DND-41 (cell line): ENCODE measurements at regions not wholly inside any gene's neighbourhood (a gene's known extent, or its start where the extent isn't known, plus 50 kb on each side); places are given as distances from the start of the nearest gene placed in this dataset.

Experiments
- ATAC-seq: fragments of 200-7000 bp; cut with Tn5 transposase; 3 replicates; pipeline ENCODE4 v1.9.1; 2021; ENCODE audit warnings: low read depth; ENCODE audit not compliant: insufficient read depth
- DNase-seq: peaks from one replicate; pipeline ENCODE4 v3.0.0-alpha.2; 2020
- H2AFZ ChIP-seq: 2 replicates; pipeline ENCODE4 v1.6.0; 2012; ENCODE audit warnings: low read depth, low read length
- H3K27ac ChIP-seq: 2 replicates; pipeline ENCODE4 v1.5.1; 2012; ENCODE audit warnings: low read length, inconsistent platforms
- H3K27me3 ChIP-seq: fragments of 200-600 bp; sonication (generic); 2 replicates; pipeline ENCODE4 v1.6.0; 2012; ENCODE audit warnings: low read length, mild to moderate bottlenecking, inconsistent platforms; ENCODE audit not compliant: insufficient read depth, poor library complexity
- H3K36me3 ChIP-seq: 2 replicates; pipeline ENCODE4 v1.5.1; 2012; ENCODE audit warnings: low read length, inconsistent platforms; ENCODE audit not compliant: insufficient read depth
- H3K4me1 ChIP-seq: 2 replicates; pipeline ENCODE4 v1.5.1; 2012; ENCODE audit warnings: mild to moderate bottlenecking, low read length; ENCODE audit not compliant: insufficient read depth
- H3K4me2 ChIP-seq: 2 replicates; pipeline ENCODE4 v1.6.0; 2012; ENCODE audit warnings: mild to moderate bottlenecking, moderate library complexity, low read length, inconsistent platforms; ENCODE audit not compliant: insufficient read depth
- H3K4me3 ChIP-seq, 2 experiments: fragments of 200-600 bp in 1 of 2; shearing (Covaris generic) in 1 of 2; 2 replicates each; pipeline ENCODE4 v1.5.1; 2012 to 2016; ENCODE audit warnings: inconsistent platforms in 2 of 2, low read length in 2 of 2, mild to moderate bottlenecking in 2 of 2, low read depth in 1 of 2, moderate library complexity in 1 of 2
- H3K79me2 ChIP-seq: 2 replicates; pipeline ENCODE4 v1.6.0; 2012; ENCODE audit warnings: low read length, inconsistent platforms; ENCODE audit not compliant: insufficient read depth
- H3K9ac ChIP-seq: 2 replicates; pipeline ENCODE4 v1.6.0; 2012; ENCODE audit warnings: low read depth, mild to moderate bottlenecking, inconsistent platforms, low read length, moderate library complexity
- H3K9me3 ChIP-seq: 2 replicates; pipeline ENCODE4 v1.5.1; 2012; ENCODE audit warnings: low read length, moderate library complexity, mild to moderate bottlenecking, inconsistent platforms; ENCODE audit not compliant: insufficient read depth, severe bottlenecking
- H4K20me1 ChIP-seq: 2 replicates; pipeline ENCODE4 v1.6.0; 2012; ENCODE audit warnings: low read length; ENCODE audit not compliant: insufficient read depth
- EZH2 ChIP-seq: IDR thresholded peaks from 3 replicates; pipeline ENCODE4 v1.6.1; 2012; ENCODE audit warnings: borderline replicate concordance, low read depth, mild to moderate bottlenecking, moderate library complexity, low read length, inconsistent platforms; ENCODE audit not compliant: severe bottlenecking
- TF ChIP-seq, protein P1 (sequence below): IDR thresholded peaks from 2 replicates; pipeline ENCODE4 v1.5.1; 2012; ENCODE audit warnings: borderline replicate concordance, low read length, moderate library complexity, mild to moderate bottlenecking; ENCODE audit not compliant: poor library complexity, severe bottlenecking; ENCODE audit errors: extremely low read depth

DNA sequence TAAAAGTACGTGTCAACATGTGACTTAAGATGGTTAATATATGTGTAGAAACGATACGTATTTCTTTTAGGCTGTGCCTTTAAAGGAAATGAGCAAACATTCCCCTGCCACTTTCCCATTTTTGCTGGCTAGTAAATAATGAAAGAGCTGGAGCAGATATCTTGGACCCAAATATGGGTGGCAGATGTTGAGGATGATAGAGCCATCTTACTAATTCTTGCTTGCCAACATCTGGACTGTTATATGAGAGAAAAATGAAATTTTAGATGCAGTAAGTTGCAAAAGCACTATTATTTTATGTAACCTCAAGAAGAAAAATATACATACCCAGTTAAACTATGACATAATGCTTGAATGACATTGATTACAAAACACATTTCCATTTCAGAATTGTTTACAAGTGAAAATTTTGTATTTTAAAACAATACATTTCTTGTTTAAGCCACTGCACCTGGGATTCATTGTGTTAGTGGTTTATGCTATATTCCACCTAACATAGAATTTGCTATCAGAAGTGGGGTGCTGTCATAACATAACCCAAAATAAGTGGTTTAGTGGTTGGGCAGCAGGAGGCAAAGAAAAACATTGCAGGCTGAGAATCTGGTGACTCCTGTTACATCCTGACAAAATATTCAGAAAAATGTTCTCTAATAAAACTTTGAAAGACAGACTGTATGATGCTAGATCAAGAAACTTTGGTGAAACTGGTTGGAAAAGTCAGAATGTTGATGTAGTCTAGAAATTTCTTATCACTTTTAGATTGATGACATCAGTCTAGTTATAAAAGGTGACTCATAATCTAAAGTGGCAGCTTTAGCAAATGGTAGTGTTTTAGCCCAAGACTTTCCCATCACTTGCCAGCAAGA is 305.0 kb downstream of the PTEN start:
- Histone ChIP-seq H3K4me1 (peaks cover 41% of the 10 kb centered on the region), H3K27me3 (no peaks in the 10 kb centered on the region), H3K9ac (no peak overlapping the region), H3K27ac (no peak overlapping the region), H4K20me1 (no peaks in the 10 kb centered on the region), H3K9me3 (peaks cover 11% of the 10 kb centered on the region), H3K79me2 (no peaks in the 10 kb centered on the region), H3K4me3 (no peak overlapping the region), H3K4me2 (no peak overlapping the region), H3K36me3 (no peaks in the 10 kb centered on the region), H2AFZ (no peak overlapping the region)
- ATAC-seq: no peak
- DNase-seq: no peak
- TF ChIP-seq EZH2: no peak

DNA sequence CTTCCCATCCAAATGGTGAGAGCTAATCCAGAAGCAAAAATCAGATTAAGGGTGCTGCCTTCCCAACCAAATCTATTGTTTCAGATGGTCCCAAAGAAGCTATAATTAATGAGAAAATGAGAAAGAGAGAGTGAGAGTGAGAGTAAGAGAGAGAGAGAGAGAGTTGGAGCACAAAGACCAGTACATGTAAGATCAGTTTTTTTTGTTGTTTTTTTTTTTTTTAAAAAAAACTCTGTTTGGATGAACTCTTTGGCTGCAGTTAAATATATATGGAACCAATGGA is 305.6 kb downstream of the PTEN start:
- no peaks in the 10 kb centered on the region for H3K79me2 ChIP-seq
- no peaks in the 10 kb centered on the region for H3K27me3 ChIP-seq
- TF ChIP-seq EZH2: no peak
- TF ChIP-seq, protein P1, sequence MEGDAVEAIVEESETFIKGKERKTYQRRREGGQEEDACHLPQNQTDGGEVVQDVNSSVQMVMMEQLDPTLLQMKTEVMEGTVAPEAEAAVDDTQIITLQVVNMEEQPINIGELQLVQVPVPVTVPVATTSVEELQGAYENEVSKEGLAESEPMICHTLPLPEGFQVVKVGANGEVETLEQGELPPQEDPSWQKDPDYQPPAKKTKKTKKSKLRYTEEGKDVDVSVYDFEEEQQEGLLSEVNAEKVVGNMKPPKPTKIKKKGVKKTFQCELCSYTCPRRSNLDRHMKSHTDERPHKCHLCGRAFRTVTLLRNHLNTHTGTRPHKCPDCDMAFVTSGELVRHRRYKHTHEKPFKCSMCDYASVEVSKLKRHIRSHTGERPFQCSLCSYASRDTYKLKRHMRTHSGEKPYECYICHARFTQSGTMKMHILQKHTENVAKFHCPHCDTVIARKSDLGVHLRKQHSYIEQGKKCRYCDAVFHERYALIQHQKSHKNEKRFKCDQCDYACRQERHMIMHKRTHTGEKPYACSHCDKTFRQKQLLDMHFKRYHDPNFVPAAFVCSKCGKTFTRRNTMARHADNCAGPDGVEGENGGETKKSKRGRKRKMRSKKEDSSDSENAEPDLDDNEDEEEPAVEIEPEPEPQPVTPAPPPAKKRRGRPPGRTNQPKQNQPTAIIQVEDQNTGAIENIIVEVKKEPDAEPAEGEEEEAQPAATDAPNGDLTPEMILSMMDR: no peak
- H2AFZ ChIP-seq: no peak overlapping the region
- peaks cover 11% of the 10 kb centered on the region for H3K9me3 ChIP-seq
- H3K27ac ChIP-seq: no peak overlapping the region
- no peak overlapping the region for H3K4me2 ChIP-seq
- H4K20me1 ChIP-seq: no peaks in the 10 kb centered on the region
- H3K4me3 ChIP-seq: no peak overlapping the region
- ATAC-seq (no peak), DNase-seq (no peak)
- no peaks in the 10 kb centered on the region for H3K36me3 ChIP-seq
- no peak overlapping the region for H3K9ac ChIP-seq
- H3K4me1 ChIP-seq: peaks cover 41% of the 10 kb centered on the region

- no peaks in the 10 kb centered on the region for H3K79me2 ChIP-seq
- H3K36me3 ChIP-seq: no peaks in the 10 kb centered on the region
- no peaks in the 10 kb centered on the region for H4K20me1 ChIP-seq
- ATAC-seq (peak; percentile 71; the same call in 2 of the 3 replicates), DNase-seq (peak; percentile 25)
- H2AFZ ChIP-seq: peak overlapping the region; percentile 9; the same call in 1 of the 2 replicates
- no peak overlapping the region for H3K4me2 ChIP-seq
- peaks cover 41% of the 10 kb centered on the region for H3K4me1 ChIP-seq
- H3K27me3 ChIP-seq: no peaks in the 10 kb centered on the region
- TF ChIP-seq, protein P1: no peak
- no peak for TF ChIP-seq EZH2
- peaks cover 17% of the 10 kb centered on the region for H3K9me3 ChIP-seq
- no peak overlapping the region for H3K9ac ChIP-seq
- no peak overlapping the region for H3K4me3 ChIP-seq
- peak overlapping the region; percentile 1 for H3K27ac ChIP-seq
Measured at GRCh38 chr10:88170628-88171027, 307.2 kb downstream of the PTEN start.

DNA sequence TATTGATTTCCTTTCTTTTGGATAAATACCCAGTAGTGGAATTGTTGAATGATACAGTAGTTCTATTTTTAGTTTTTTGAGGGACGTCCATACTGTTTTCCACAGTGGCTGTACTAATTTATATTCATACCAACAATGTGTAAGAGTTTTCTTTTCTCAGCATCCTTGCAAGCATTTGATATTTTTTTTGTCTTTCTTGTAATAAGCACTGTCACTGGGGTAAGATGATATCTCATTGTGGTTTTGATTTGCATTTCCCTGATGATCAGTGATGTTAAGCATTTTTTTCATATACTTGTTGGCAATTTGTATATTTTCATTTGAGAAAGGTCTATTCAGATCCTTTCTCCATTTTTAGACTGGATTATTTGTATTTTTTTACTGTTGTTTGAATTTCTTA is 308.7 kb downstream of the PTEN start:
- no peaks in the 10 kb centered on the region for H3K79me2 ChIP-seq
- peaks cover 17% of the 10 kb centered on the region for H3K9me3 ChIP-seq
- peak overlapping the region; percentile 62 for H3K27ac ChIP-seq
- no peaks in the 10 kb centered on the region for H4K20me1 ChIP-seq
- no peak overlapping the region; the same call in 1 of the 2 replicates for H2AFZ ChIP-seq
- H3K4me1 ChIP-seq: peaks cover 41% of the 10 kb centered on the region
- DNase-seq: no peak
- no peak for TF ChIP-seq EZH2
- TF ChIP-seq, protein P1: no peak
- H3K27me3 ChIP-seq: no peaks in the 10 kb centered on the region
- peak overlapping the region; percentile 30; the same call in 1 of the 2 replicates for H3K4me2 ChIP-seq
- peak; percentile 66 for ATAC-seq
- no peak overlapping the region; the same call in 1 of the 2 replicates for H3K9ac ChIP-seq
- no peaks in the 10 kb centered on the region for H3K36me3 ChIP-seq
- no peak overlapping the region for H3K4me3 ChIP-seq
